Heart left ventricle (tissue), 13 donors: ENCODE measurements at regions not wholly inside any gene's neighbourhood (a gene's known extent, or its start where the extent isn't known, plus 50 kb on each side); places are given as distances from the start of the nearest gene placed in this dataset.

ENCODE experiments used
- POLR2A ChIP-seq, 2 donors: fragments of 450-650 bp; IDR thresholded peaks; one replicate each; pipeline ENCODE4 v1.6.1; 2017; ENCODE audit warnings: antibody characterized with exemption in 2 of 2, mild to moderate bottlenecking in 2 of 2, moderate library complexity in 2 of 2
- TF ChIP-seq, protein P1 (sequence below), 12 donors: fragments of 200-600 bp; sonication (generic) in 4 of 12; IDR thresholded peaks; one replicate each; pipeline versions ENCODE4 v1.5.0 to v1.8.0; 2018 to 2022; ENCODE audit warnings: antibody characterized with exemption in 12 of 12, mild to moderate bottlenecking in 5 of 12
- donor health status: ischemic (EF 13 %, LVEDD 7.1; RV severe dilation, severe dysfunction).
- donor health status: DM: no; HTN: yes; CAD: no.
- donor health status: DM: no; HTN: no; CAD: no.
- donor health status: ischemic (EF 25% LVEDD 6.9; RV normal size, moderate dysfunction).
- donor health status: ischemic (EF 25% LVEDD 5.7; RV mildly dilated, moderate dysfunction).
- donor health status: ischemic (EF 35%, LVEDD 5.7; RV mildly dilated, moderate dysfunction).
- donor health status: nonischemic (EF 11% LVEDD 7.7; RV severe dilation, severe dysfunction).
- donor health status: DM: yes; HTN: yes; CAD: no.
- donor health status: PGD.
- donor health status: ischemic (EF 29% LVEDD 5.4; RV normal size, mild dysfunction).
- donor health status: nonischemic (EF 23%, LVEDD 6.1; RV moderate dilation, normal function).

DNA sequence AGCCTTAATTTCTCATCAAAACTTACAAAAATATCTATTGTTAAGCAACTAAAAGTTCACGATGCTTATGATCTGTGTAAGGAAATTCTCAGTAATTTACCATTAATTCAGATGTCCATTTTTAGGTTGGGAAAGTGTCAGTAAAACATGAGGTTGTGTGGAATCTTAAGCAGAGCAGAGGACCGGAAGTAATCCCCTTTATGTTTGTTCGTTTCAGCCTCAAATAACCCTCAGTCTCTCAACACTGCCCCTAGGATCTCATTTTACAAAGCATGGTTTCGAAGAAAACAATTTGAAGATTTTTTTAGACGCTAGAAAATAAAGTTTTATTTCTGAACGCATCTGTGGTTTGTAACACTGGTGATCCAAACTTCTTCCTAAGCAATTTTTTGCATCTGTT, 504.2 kb downstream of the MAT2B start:
- TF ChIP-seq, protein P1, sequence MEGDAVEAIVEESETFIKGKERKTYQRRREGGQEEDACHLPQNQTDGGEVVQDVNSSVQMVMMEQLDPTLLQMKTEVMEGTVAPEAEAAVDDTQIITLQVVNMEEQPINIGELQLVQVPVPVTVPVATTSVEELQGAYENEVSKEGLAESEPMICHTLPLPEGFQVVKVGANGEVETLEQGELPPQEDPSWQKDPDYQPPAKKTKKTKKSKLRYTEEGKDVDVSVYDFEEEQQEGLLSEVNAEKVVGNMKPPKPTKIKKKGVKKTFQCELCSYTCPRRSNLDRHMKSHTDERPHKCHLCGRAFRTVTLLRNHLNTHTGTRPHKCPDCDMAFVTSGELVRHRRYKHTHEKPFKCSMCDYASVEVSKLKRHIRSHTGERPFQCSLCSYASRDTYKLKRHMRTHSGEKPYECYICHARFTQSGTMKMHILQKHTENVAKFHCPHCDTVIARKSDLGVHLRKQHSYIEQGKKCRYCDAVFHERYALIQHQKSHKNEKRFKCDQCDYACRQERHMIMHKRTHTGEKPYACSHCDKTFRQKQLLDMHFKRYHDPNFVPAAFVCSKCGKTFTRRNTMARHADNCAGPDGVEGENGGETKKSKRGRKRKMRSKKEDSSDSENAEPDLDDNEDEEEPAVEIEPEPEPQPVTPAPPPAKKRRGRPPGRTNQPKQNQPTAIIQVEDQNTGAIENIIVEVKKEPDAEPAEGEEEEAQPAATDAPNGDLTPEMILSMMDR (IDR thresholded peaks at IDR 0.05): no peak
- no peak for TF ChIP-seq POLR2A (IDR thresholded peaks at IDR 0.05)
